ENCODE measurements at regions not wholly inside any gene's neighbourhood (a gene's known extent, or its start where the extent isn't known, plus 50 kb on each side); places are given as distances from the start of the nearest gene placed in this dataset.

DNA sequence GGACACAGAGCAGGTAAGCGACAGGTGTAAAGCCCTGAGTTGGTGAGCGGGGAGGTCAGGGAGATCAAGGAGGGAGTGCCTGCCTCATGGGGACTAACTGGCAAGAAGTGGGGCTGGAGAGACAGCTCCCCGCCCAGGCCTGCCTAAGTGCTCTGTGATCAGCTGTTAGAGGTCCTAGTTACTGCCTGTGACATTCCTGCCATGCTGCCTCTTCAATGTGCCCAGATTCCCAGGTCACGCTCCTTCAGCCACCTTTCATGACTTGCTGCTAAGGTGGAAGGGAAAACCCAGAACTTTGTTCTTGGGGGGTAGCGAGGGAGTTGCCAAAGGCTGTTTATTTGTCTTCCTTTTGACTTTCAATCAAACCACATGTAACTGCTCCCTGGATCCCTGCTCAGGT lies 114.3 kb upstream of the ZNF438 start:
- DNase-seq (ENCODE audit: low read depth in 2 of 2) = no peak

- no peak for DNase-seq (ENCODE audit: low read depth in 2 of 2)
Observed at GRCh38 chr10:31146491-31147209, 115.0 kb upstream of the ZNF438 start.

- DNase-seq (ENCODE audit: low read depth in 2 of 2) = no peak
Observed at GRCh38 chr10:31147210-31147608, 115.5 kb upstream of the ZNF438 start.

- no peak for DNase-seq (ENCODE audit: low read depth in 2 of 2)
Observed at GRCh38 chr10:31148951-31149350, 117.3 kb upstream of the ZNF438 start.

GRCh38 chr10:31149835-31150512 lies 118.3 kb upstream of the ZNF438 start:
- DNase-seq (ENCODE audit: low read depth in 2 of 2) = no peak

DNA sequence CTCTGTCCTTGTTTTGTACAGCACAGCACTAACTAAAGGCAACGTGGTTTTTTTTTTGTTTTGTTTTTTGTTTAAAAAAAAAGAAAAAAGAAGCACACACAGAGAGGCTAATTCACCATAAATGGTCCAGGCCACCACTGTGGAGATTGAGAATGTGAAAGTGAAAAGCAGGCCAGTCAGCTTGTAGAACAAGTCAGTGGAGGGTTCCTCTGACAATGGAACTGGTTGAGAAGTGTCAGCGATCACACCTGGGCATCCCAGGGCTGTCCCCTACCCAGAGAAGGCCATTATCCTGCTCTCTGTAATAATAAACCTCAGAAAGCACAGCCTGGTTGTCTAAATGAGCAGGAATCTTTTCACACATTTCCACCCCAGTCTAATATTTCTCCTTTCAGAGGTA lies 119.6 kb upstream of the ZNF438 start:
- no peak for DNase-seq (ENCODE audit: low read depth in 2 of 2)

DNA sequence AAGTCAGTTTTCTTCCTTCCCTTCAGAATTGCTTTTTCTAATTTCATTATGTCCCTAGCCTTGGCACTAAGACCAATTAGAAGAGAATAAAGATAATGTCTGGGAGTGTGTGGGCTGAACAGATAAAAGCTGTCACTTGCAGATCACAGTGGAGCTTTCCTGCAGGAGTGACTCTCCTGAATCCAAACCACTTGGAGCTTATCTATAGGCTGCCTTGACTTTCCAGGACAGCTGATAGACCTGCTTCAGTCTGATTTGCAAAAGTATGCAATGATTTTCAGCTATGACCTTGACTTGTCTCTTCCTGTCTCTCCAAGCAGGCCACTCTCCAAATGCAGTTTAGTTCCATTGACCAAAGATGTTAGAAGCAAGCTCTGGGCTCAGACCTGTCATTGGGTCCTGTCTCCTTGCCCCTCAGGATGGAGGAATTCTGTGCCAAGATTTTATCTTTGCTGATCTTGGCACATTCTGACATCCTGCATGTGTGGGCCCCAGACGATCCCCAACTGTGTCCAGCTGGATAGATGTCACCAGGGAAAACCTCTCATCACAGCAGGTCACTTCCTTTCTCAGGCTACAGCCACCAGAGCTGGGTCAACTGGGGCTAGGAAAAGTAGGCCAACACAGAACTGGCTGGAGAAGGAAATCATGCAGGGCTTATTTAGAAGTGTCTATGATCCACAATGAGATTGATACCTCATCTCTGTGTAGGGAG lies 120.9 kb upstream of the ZNF438 start:
- DNase-seq (ENCODE audit: low read depth in 2 of 2) = no peak

GRCh38 chr10:31153161-31153560 lies 121.5 kb upstream of the ZNF438 start:
- no peak for DNase-seq (ENCODE audit: low read depth in 2 of 2)

- DNase-seq (ENCODE audit: low read depth in 2 of 2) = no peak
Observed at GRCh38 chr10:31153692-31154091, 122.0 kb upstream of the ZNF438 start.

GRCh38 chr10:31154996-31155395 lies 123.3 kb upstream of the ZNF438 start:
- DNase-seq (ENCODE audit: low read depth in 2 of 2) = no peak

DNA sequence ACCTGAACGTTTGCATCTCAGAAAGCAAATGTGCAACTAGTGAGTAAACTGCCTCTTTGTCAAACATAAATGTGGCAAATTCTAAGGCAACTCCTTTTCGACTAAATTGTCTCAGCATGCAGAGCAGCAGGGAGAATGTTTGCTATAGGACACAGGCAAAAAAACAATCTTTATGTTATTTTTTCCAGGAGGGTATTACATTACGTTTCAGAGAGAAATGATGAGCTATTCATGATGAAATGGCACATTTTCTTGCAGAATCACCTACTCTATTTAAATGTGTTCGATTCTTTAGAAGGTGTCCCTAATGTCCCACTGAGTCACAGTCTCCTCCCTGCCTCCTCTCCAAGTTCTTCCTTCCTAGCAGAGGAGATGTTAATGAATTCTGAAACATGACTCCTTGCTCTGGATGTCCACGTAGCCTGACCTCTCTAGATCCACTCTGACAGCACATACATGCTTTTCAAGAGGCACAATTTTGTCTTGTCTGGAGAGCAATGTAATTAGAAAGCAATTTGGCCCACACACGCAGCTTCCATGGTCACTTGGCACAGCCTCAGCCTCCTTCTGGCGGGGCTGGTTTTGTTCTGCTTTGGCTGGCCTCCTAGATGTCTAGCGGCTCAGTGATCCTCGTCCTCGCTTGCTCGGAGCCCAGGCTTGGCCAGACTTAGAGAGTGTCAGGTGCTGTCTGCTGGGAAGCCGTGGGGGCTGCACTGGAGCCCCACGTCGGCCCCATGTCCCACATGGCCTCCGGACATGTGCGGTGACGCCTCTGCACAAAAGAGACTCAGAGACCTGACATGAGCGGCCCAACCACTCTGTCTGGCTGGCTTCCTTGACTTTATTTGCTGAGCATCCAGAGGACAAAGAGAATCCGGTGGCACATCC lies 125.7 kb upstream of the ZNF438 start:
- DNase-seq (ENCODE audit: low read depth in 2 of 2) = no peak

- DNase-seq (ENCODE audit: low read depth in 2 of 2) = no peak
Observed at GRCh38 chr10:31158011-31158658, 126.5 kb upstream of the ZNF438 start.

GRCh38 chr10:31166606-31167005 lies 134.9 kb upstream of the ZNF438 start:
- no peak for DNase-seq (ENCODE audit: low read depth in 2 of 2)

DNA sequence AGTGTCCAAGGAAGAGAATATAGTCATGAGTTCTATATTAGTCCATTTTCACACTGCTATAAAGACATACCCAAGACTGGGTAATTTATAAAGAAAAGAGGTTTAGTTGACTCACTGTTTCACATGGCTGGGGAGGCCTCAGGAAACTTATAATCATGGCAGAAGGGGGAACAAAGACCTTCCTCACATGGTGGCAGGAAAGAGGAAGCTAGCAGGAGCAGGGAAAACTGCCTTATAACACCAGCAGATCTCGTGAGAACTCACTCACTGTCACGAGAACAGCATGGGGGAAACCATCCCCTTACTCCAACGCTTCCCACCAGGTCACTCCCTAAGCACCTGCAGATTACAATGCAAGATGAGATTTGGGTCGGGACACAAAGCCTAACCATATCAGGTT lies 139.0 kb upstream of the ZNF438 start:
- DNase-seq (ENCODE audit: low read depth in 2 of 2) = no peak

- no peak for DNase-seq (ENCODE audit: low read depth in 2 of 2)
Observed at GRCh38 chr10:31171402-31172083, 139.9 kb upstream of the ZNF438 start.

DNA sequence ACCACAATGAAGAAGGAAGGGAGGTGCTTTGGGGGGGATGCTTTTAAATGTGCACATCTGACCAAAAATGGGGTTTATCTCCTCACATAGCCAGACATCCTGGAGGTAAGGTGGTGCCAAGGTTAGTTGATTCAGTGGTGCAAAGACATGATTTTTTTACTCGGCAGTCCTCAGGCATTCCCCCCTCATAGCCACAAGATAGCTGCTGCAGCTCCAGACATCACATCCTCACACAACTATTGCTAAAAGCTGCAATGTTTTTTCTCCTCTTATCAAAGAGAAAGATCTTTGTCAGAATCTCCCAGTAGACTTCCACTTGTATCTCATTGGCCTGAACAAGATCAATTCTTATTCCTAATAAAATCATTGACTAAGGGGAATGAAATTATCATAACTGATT lies 141.3 kb upstream of the ZNF438 start:
- DNase-seq (ENCODE audit: low read depth in 2 of 2) = no peak

DNA sequence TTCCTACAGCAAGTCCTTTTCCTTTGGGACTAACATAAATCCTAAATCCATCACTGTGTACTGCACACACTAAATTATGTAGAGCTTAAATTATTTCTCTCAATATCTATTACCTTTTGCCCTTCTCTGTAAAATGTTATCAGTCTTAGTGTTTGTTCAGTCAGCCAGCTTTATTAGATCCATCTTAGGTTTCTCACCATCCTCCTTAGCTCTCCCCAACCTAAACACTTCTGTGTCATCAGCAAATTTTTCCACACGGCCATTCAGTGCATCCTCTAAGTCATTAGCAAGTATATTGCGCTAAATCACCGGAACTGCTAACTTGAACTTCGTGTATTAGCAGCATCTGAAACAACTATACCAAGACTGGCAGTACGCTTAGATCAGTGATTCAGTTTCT lies 142.1 kb upstream of the ZNF438 start:
- DNase-seq (ENCODE audit: low read depth in 2 of 2) = no peak

DNA sequence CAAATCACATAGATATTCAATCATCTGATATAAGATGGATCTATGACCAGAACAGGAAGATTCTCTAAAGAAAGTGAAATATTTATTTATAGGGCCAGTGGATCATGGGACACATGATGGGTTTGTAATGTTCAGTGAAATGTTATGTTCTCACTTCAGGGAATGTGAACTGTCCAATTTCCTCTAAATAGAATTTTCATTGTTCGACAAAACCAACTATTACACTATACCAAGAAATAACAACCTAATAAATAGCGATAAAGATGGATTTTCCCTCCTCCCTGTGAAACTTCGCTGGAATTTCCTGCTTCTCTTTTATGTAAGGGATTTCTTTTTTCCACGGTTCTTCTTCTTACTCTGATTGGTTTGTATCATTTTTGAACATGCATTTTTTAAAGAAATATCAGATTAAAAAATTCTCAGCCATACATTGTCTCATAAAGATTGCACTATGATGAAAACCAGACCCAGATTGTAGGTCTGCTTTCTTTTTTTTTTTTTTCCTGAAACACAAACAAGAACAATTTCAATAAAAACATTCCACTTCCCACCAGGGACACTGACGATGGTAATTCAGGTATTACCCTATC lies 139.8 kb upstream of the ZEB1 start:
- DNase-seq (ENCODE audit: low read depth in 2 of 2) = no peak

DNA sequence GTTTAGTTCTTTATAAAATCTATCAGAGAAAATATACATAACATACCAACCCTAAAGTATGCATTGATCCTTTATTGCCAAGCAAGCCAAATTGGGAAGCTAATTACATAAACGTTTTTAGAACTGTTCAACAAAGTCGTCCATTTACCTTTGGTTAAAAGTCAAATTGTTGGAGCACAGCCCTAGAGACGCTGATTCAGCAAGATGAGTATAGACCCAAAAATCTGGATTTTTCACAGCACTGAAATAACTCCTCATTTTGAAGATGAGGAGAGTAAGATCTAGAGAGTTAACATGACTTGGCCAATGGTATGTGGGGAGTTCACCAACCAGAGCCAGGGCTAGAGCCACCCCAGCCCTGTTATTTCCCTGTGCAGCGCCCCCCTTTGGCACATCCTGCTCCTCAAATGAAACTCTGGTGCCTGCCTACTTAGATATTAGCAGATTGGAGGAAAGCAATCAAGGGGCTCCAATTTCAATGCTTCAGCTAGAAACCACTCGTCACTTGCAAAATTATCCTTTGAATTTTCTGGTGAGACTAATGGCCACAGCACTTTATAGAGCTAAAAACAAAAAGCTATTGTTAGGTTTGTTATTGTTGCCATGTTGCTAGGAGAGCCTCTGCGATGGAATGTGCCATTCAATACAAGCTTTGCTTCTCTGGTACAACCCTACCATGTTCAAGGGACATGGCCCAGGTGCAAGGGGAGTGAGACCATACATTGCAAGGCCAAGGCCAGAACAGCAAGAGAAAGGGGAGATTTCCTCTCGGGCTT lies 132.6 kb upstream of the ZEB1 start:
- no peak for DNase-seq (ENCODE audit: low read depth in 2 of 2)

GRCh38 chr10:31187182-31187581 lies 131.8 kb upstream of the ZEB1 start:
- no peak for DNase-seq (ENCODE audit: low read depth in 2 of 2)
